ENCODE measurements at regions not wholly inside any gene's neighbourhood (a gene's known extent, or its start where the extent isn't known, plus 50 kb on each side); places are given as distances from the start of the nearest gene placed in this dataset.
"Not testable (repeated sequence)": the region's sequence is repeated elsewhere in the genome, so short reads cannot be mapped to it uniquely, and the experiment has no call there.

DNA sequence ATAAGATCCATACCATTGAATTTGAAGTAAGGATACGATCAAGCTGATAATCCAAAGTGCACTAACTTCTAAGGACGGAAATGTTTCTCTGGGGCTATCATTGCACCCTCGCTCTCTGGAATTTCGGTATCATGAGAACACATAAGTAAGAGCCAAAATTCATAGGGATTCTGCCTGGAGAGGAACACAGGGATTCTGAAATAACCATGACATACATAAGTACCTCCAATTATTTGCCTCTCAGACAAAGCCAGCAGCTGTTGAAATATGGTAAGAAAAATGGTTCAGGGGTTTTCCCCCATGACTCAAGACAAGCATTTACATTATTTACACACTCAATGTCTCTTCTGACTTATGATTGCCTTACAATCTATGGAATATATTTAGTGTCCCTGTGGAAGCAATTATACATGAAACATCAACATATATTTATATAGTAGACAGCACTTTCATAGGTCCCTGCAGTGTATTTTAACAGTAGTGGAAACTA lies 1123.6 kb upstream of the SEL1L start:
- Histone ChIP-seq H3K27ac (no peak overlapping the region), H3K9me3 (no peaks in the 10 kb centered on the region), H3K4me1 (no peaks in the 10 kb centered on the region), H3K27me3 (ENCODE audit: low read depth) (no peaks in the 10 kb centered on the region), H3K4me3 (no peak overlapping the region), H3K36me3 (no peaks in the 10 kb centered on the region)
- ATAC-seq (no peak), DNase-seq (no peak)
- intact Hi-C loops (cut with DNase I): no loop called here
- no peak for TF ChIP-seq CTCF (IDR thresholded peaks at IDR 0.05)

DNA sequence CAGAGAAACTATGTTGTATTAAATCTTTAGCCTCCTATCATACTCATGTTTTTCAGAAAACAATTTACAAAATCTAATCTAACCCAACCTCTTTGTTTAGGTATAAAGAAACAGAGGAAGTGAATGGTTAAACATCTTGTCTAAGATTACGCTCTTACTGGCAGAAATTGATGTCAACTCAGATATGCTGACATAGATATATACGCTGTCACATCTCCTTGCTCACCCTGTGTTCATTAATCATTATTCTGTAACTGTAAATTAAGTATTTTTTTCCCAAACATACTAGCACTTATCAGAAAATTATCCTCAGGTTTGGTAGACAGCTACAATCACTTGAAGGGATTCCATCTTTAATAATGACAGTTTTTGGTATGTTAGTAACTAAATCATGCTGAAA lies 1127.6 kb upstream of the SEL1L start:
- intact Hi-C loops (cut with DNase I): no loop called here
- DNase-seq (no peak), ATAC-seq (no peak)
- no peaks in the 10 kb centered on the region for H3K36me3 ChIP-seq
- H3K4me3 ChIP-seq: no peak overlapping the region
- TF ChIP-seq CTCF (IDR thresholded peaks at IDR 0.05): no peak
- no peaks in the 10 kb centered on the region for H3K4me1 ChIP-seq
- no peaks in the 10 kb centered on the region for H3K27me3 ChIP-seq (ENCODE audit: low read depth)
- H3K9me3 ChIP-seq: no peaks in the 10 kb centered on the region
- no peak overlapping the region for H3K27ac ChIP-seq

- Histone ChIP-seq H3K27me3 (ENCODE audit: low read depth) (no peaks in the 10 kb centered on the region), H3K36me3 (no peaks in the 10 kb centered on the region), H3K9me3 (no peaks in the 10 kb centered on the region), H3K27ac (no peak overlapping the region), H3K4me1 (no peaks in the 10 kb centered on the region), H3K4me3 (no peak overlapping the region)
- ATAC-seq (no peak), DNase-seq (no peak)
- no peak for TF ChIP-seq CTCF (IDR thresholded peaks at IDR 0.05)
- intact Hi-C loops (cut with DNase I): no loop called here
Observed at GRCh38 chr14:82667006-82667405, 1133.4 kb upstream of the SEL1L start.

GRCh38 chr14:82667501-82667900 lies 1133.8 kb upstream of the SEL1L start:
- Histone ChIP-seq H3K27me3 (ENCODE audit: low read depth) (no peaks in the 10 kb centered on the region), H3K36me3 (no peaks in the 10 kb centered on the region), H3K4me1 (no peaks in the 10 kb centered on the region), H3K9me3 (no peaks in the 10 kb centered on the region), H3K27ac (no peak overlapping the region), H3K4me3 (no peak overlapping the region)
- no peak for DNase-seq
- TF ChIP-seq CTCF (IDR thresholded peaks at IDR 0.05): no peak
- no peak for ATAC-seq
- intact Hi-C loops (cut with DNase I): no loop called here

DNA sequence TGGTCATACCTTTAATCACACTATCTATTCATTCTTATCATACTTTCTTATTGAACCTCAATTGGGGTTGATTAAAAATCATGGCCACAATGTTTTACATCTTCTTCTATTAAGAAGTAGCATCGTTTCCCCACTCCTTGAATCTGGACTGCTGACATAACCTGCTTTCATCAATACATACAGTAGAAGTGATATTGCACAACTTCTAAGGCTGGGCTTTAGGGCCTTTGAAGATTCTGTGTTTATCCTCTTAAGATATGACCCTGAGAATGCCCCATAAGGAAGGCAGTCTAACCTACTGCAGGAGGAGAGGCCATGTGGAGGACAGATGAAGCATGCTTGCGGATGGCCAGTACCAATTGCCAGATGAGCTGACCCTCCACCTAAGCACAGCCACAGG lies 1142.8 kb upstream of the SEL1L start:
- H3K36me3 ChIP-seq: no peaks in the 10 kb centered on the region
- no peak overlapping the region for H3K4me3 ChIP-seq
- no peak for TF ChIP-seq CTCF (IDR thresholded peaks at IDR 0.05)
- H3K9me3 ChIP-seq: no peaks in the 10 kb centered on the region
- H3K27me3 ChIP-seq (ENCODE audit: low read depth): no peaks in the 10 kb centered on the region
- intact Hi-C loops (cut with DNase I): no loop called here
- H3K4me1 ChIP-seq: no peaks in the 10 kb centered on the region
- DNase-seq: no peak
- ATAC-seq: no peak
- no peak overlapping the region for H3K27ac ChIP-seq

- no peaks in the 10 kb centered on the region for H3K27me3 ChIP-seq (ENCODE audit: low read depth)
- intact Hi-C loops (cut with DNase I): no loop called here
- no peak overlapping the region for H3K27ac ChIP-seq
- no peaks in the 10 kb centered on the region for H3K36me3 ChIP-seq
- no peak for TF ChIP-seq CTCF (IDR thresholded peaks at IDR 0.05)
- no peaks in the 10 kb centered on the region for H3K4me1 ChIP-seq
- ATAC-seq: no peak
- H3K4me3 ChIP-seq: no peak overlapping the region
- DNase-seq: no peak
- no peaks in the 10 kb centered on the region for H3K9me3 ChIP-seq
Observed at GRCh38 chr14:82689948-82690347, 1156.3 kb upstream of the SEL1L start.

GRCh38 chr14:82691191-82691590 lies 1157.5 kb upstream of the SEL1L start:
- H3K27ac ChIP-seq; H3K27me3 ChIP-seq (ENCODE audit: low read depth); ATAC-seq; intact Hi-C loops (cut with DNase I); H3K9me3 ChIP-seq; H3K36me3 ChIP-seq; H3K4me1 ChIP-seq; DNase-seq; H3K4me3 ChIP-seq: not testable (repeated sequence)
